Stomach (tissue), 4 donors: ENCODE measurements at regions not wholly inside any gene's neighbourhood (a gene's known extent, or its start where the extent isn't known, plus 50 kb on each side); places are given as distances from the start of the nearest gene placed in this dataset.

Source experiments
- CTCF ChIP-seq, 7 experiments: fragments of 450-650 bp in 4 of 7; fragments of 200-600 bp in 3 of 7; sonication (generic) in 3 of 7; IDR thresholded peaks; one replicate each; pipeline ENCODE4 v1.5.1; 2016 to 2019; ENCODE audit warnings: antibody characterized with exemption in 7 of 7, control low read depth in 2 of 7, mild to moderate bottlenecking in 1 of 7
- EP300 ChIP-seq: sonication (generic); formaldehyde crosslinking; IDR thresholded peaks from one replicate; pipeline ENCODE4 v1.6.1; 2017; ENCODE audit warnings: antibody characterized with exemption

- TF ChIP-seq EP300 = no peak
- TF ChIP-seq CTCF (IDR thresholded peaks at IDR 0.05) = no peak
Measured at GRCh38 chr2:62589691-62590356, 83.8 kb upstream of the TMEM17 start.
